ENCODE measurements at regions not wholly inside any gene's neighbourhood (a gene's known extent, or its start where the extent isn't known, plus 50 kb on each side); places are given as distances from the start of the nearest gene placed in this dataset.
"Not testable (repeated sequence)": the region's sequence is repeated elsewhere in the genome, so short reads cannot be mapped to it uniquely, and the experiment has no call there.

DNA sequence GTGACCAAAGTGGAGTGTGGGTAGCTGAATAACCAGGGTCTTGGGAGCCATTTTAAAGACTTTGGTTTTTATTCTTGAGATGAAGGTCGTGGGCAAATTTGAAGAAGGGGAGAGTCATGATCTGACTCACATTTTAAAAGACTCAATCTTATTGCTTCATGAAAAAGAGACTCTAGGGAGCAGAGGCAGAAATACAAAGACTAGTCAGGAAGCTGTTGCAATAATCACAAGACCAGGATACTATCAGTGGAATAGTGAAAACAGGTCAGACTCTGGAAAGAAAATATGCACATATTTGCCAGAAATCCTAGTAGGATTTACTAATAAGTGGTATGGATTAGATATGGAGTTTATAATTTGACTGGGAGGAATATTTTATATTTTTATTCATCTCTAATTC is 448.4 kb downstream of the RAPGEF2 start:
- no peak for DNase-seq (ENCODE audit: low spot score)

DNA sequence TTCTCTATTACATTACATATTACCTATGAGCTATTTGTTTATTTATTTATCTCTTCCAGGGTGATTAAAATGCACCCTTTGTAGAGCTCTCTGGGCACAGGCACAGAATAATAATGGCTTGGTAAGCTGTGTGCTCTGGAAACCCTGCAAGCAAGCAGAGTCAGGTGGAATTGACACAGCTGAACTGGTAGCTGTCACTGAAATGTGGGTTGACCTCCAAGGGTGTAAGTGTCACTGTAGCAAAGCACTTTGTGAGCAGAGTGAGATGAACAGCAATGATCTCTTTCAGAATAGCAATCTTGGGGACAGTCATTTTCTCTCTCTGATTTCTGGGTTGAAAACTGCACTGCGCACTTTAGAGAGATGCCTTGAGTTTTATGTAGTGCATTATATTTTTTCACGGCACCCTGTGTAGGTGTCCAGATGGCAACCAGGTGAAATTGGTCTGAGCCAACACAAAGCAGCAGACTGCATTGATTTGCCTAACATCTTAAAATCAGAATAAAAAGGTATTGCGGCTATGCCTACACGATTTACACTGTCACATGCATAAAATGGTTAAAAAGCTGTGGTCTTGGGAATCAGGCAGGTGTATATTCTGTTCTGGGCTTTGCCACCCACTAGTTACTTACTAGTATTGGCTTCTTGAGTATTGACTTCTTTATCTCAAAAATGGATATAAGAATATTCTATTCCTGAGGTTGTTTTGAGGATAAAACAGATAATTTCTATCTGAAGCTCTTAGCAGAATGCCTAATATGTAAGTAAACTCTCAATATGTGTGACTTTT is 450.3 kb downstream of the RAPGEF2 start:
- DNase-seq (ENCODE audit: low spot score) = no peak

GRCh38 chr4:159555873-159556272 is 453.0 kb downstream of the RAPGEF2 start:
- no peak for DNase-seq (ENCODE audit: low spot score)

DNA sequence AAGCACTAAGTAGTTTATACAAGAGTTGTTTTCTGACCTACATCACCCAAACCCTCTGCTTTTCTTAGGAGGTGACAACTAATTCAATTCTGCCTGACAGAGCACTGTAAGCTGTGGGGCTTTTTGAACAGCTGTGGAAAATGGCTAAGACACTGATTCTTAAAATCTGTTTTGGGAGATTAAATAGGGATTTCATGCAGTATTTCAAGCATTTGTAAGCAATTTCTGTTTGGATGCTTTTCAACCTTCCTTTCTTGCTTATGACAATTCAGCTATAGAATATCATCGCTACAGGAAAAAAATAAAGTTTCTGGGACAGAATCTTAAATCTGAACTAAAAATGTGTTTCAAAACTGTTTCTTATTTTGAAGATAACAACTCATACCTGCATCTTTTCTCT is 459.5 kb downstream of the RAPGEF2 start:
- DNase-seq (ENCODE audit: low spot score) = no peak

DNA sequence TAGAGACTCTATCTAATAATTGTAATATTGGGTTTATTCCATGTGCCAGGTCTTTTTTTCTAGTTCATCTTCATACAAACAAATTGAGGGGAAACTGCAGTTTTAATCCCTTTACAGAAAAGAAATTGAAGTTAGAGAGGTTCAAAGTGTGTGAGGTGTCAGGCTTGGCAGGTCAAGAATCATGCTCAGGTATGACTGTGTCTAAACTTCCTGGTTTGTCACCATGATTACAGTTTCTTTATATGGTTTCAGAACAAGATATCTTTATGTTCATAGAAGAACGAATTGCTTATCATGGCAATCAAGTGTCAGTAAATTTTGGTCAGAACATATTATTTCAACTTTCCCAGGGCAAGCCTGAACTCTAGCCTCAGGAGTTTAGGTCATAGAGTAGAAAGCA is 460.4 kb downstream of the RAPGEF2 start:
- no peak for DNase-seq (ENCODE audit: low spot score)

- no peak for DNase-seq (ENCODE audit: low spot score)
Measured at GRCh38 chr4:159564615-159565014, 461.7 kb downstream of the RAPGEF2 start.

DNA sequence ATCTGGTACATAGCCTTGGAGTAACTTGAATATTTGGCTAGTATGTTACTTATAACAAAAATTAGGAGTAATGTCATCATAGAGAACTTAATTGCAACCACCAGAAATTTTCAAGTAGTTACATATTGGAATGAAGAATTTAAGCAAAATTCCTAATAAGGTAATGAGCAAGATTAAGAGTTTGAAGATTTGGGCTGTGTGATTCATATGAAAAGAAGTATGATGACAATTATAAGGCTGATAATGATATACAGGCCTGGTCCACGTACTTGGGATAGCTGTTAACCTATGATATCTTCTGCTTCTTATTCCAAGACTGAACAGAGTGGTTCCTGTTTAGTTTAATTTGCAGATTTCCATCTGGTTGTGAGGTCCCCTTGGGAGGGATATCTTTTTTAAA is 463.9 kb downstream of the RAPGEF2 start:
- DNase-seq (ENCODE audit: low spot score) = no peak

DNA sequence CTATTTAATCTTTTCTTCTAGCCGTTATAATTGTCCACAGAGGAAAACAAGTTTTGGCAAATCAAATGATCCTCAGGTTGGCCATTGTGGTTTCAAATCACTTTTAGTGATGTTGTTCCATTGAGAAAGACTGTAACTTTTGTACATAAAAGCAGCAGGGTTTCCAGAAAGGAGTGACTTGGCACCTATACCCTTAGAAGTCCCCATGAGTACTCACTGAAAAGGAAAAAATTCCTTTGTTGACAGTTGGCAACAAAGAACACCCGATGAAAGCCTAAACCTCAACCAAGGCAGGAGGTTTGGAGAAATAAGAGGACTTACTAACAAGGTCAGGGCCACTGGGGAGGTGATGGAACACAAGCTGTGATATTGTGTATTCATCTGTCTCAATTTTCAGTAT is 474.4 kb downstream of the RAPGEF2 start:
- DNase-seq (ENCODE audit: low spot score) = no peak

- DNase-seq (ENCODE audit: low spot score) = no peak
Measured at GRCh38 chr4:159582685-159583084, 479.8 kb downstream of the RAPGEF2 start.

- DNase-seq (ENCODE audit: low spot score) = no peak
Measured at GRCh38 chr4:159592898-159593556, 490.1 kb downstream of the RAPGEF2 start.

- DNase-seq (ENCODE audit: low spot score) = no peak
Measured at GRCh38 chr4:159593681-159594080, 490.8 kb downstream of the RAPGEF2 start.

DNA sequence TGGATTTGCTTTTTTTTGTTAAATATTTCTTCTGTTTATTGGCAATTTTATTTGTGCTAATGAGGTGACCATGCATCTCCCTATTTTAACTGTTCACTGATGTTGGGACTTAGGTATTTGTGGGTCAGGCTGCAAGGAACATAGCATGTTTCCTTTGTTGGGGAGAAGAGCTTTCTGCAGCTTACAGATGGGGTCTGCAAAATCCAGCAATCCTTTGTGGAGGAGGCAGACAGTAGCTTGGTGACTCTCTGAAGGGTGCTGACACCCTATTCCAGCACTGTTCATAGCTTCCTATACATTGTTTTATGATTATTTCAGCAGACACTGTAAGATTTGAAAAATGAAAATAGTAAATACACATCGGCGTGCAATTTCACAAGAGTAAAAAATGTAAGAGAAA is 491.7 kb downstream of the RAPGEF2 start:
- DNase-seq (ENCODE audit: low spot score) = no peak

GRCh38 chr4:159595101-159595500 is 492.2 kb downstream of the RAPGEF2 start:
- DNase-seq (ENCODE audit: low spot score) = not testable (repeated sequence)

DNA sequence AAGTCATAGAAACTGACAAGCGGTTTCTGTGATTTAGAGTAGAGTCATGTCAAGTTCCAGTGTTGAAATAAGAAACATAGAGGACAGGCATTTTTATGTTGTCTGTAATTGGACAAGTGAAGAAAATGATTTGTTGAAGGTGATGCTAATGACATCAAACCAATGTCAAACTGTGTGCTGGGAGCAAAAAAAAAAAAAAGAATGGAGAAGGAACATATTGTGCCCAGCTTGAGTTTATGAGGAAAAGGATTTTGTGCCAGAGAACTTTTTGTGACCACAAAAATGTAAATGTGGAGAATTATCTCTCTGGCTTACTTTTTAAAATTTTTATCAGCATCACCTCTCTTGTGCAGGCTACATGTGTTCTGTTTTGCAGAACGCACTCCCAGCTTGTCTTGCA is 495.7 kb downstream of the RAPGEF2 start:
- DNase-seq (ENCODE audit: low spot score) = no peak

DNA sequence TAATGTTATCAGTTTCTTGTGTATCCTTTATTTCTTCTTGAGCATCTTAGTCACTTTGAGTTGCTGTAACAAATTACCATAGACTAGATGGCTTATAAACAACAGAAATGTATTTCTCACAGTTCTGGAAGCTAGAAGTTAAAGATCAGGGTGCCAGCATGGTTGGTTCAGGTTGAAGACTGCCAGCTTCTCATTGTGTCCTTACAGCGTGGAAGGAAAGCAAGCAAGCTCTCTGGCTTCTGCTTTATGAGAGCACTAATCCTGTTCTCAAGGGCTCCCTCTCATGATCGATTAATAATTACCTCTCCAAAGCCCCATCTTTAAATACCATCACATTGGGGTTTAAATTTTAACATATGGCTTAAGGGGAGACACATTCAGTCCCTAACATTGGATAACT is 497.2 kb downstream of the RAPGEF2 start:
- DNase-seq (ENCODE audit: low spot score) = no peak

GRCh38 chr4:159604781-159605180 is 501.9 kb downstream of the RAPGEF2 start:
- DNase-seq (ENCODE audit: low spot score) = no peak

DNA sequence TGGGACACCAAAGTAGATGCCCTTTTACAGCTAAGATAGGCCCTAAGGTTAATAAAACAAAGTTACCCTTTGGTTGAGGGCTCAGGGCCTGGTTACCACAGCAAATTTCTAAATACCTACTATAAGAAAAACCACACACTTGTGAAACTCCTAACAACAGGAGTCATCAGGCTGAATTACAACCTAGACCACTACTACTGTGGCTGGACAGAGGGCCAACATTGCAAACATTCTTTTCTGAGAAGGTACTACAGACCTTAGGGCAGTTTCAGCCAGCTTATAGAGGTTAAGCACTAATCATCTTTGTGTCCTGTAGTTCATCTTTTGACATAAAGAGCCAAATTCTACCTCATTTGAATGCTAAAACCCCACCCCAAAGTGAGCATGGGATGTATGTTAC is 504.0 kb downstream of the RAPGEF2 start:
- no peak for DNase-seq (ENCODE audit: low spot score)

DNA sequence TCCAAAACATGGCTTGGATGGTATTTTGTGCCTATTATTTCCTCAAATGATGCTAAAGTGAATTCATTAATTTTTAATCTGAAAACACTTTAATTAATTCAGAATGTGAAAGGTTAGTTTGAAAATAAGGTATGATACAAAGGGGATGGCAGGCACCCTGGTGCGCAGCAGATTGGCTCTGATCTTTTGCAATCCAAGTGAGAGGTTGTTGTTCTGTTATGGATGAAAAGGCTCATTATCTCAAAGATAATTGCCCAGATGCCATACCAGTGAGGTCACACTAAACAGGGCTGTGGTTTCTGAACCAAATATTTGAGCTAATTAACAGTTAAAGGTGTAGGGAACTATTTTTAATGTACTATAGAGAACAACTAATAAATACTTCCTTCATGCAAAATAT is 504.9 kb downstream of the RAPGEF2 start:
- no peak for DNase-seq (ENCODE audit: low spot score)

DNA sequence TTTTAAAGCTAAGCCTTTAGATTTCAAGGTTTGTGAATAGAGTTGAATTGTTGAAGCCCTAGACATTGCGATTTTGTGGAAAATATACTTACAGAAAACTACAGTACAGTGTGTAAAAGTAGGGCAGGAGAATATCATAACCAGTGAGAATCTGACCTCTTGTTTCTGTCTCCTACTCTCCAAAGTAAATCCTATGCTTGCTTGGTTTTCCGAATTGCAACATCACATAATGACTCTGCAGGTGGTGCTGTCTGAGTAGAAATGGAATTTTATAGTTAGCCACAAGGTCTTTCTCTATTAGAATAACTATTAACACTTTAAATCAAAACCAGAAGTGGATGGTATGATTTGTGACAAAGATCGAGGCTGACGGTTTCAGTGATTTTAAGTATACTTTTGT is 505.6 kb downstream of the RAPGEF2 start:
- DNase-seq (ENCODE audit: low spot score) = no peak

- DNase-seq (ENCODE audit: low spot score) = no peak
Measured at GRCh38 chr4:159632031-159632430, 529.2 kb downstream of the RAPGEF2 start.

GRCh38 chr4:159639671-159640323 is 536.9 kb downstream of the RAPGEF2 start:
- DNase-seq (ENCODE audit: low spot score) = no peak

GRCh38 chr4:159649237-159649636 is 546.4 kb downstream of the RAPGEF2 start:
- DNase-seq (ENCODE audit: low spot score) = no peak

DNA sequence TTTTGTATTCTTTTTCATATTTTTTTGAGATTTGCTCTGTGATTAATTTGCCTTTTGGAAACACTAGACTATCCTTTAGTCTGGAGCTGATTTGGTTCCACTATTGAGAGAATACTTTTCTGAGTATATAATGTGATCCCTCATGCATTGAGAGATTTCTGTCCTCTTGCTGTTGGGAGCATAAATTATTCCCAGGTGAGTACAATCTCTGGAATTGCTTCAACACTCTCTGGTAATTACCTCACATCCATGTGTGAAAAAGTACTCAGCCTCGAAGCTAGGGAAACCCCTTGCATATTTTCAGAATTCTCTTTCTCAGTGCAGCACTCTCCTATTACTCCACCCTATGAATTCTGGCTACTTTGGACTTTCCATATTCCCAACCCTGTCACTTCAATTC is 550.0 kb downstream of the RAPGEF2 start:
- DNase-seq (ENCODE audit: low spot score) = no peak
